ENCODE measurements at regions not wholly inside any gene's neighbourhood (a gene's known extent, or its start where the extent isn't known, plus 50 kb on each side); places are given as distances from the start of the nearest gene placed in this dataset.

- TF ChIP-seq CTCF (IDR thresholded peaks at IDR 0.05) (no peak), POLR2A (IDR thresholded peaks at IDR 0.05) (no peak)
These were observed 1252.3 kb upstream of the TENM3 start for GRCh38 chr4:180990931-180991330.

Data from vagina (tissue), 2 donors.